Breast epithelium (tissue), 3 donors: ENCODE measurements at regions not wholly inside any gene's neighbourhood (a gene's known extent, or its start where the extent isn't known, plus 50 kb on each side); places are given as distances from the start of the nearest gene placed in this dataset.
"Not testable (repeated sequence)": the region's sequence is repeated elsewhere in the genome, so short reads cannot be mapped to it uniquely, and the experiment has no call there.

Experiments
- POLR2A ChIP-seq: fragments of 450-650 bp; IDR thresholded peaks from one replicate; pipeline ENCODE4 v1.6.1; 2016; ENCODE audit warnings: antibody characterized with exemption, mild to moderate bottlenecking, moderate library complexity
- TF ChIP-seq, protein P1 (sequence below), 3 donors: fragments of 450-650 bp; IDR thresholded peaks; one replicate each; pipeline ENCODE4 v1.5.1; 2016 to 2017; ENCODE audit warnings: antibody characterized with exemption in 3 of 3, mild to moderate bottlenecking in 3 of 3, moderate library complexity in 3 of 3

DNA sequence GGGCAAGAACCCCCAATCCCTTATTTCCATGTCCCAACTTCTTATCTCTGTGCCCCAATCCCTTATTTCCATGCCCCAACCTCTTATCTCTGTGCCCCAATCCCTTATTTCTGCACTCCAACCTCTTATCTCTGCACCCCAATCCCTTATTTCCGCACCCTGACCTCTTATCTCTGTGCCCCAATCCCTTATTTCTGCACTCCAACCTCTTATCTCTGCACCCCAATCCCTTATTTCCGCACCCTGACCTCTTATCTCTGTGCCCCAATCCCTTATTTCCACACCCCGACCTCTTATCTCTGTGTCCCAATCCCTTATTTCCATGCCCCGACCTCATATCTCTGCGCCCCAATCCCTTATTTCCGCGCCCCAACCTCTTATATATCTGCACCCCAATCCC, 150.8 kb upstream of the NR4A3 start:
- TF ChIP-seq, protein P1, sequence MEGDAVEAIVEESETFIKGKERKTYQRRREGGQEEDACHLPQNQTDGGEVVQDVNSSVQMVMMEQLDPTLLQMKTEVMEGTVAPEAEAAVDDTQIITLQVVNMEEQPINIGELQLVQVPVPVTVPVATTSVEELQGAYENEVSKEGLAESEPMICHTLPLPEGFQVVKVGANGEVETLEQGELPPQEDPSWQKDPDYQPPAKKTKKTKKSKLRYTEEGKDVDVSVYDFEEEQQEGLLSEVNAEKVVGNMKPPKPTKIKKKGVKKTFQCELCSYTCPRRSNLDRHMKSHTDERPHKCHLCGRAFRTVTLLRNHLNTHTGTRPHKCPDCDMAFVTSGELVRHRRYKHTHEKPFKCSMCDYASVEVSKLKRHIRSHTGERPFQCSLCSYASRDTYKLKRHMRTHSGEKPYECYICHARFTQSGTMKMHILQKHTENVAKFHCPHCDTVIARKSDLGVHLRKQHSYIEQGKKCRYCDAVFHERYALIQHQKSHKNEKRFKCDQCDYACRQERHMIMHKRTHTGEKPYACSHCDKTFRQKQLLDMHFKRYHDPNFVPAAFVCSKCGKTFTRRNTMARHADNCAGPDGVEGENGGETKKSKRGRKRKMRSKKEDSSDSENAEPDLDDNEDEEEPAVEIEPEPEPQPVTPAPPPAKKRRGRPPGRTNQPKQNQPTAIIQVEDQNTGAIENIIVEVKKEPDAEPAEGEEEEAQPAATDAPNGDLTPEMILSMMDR (IDR thresholded peaks at IDR 0.05), result not testable (repeated sequence)
- TF ChIP-seq POLR2A, result not testable (repeated sequence)
